ENCODE measurements at regions not wholly inside any gene's neighbourhood (a gene's known extent, or its start where the extent isn't known, plus 50 kb on each side); places are given as distances from the start of the nearest gene placed in this dataset.

GRCh38 chr2:234307322-234307961 is 189.4 kb downstream of the ARL4C start:
- no peak for DNase-seq (ENCODE audit: low read depth in 2 of 2)

GRCh38 chr2:234306426-234307173 is 190.3 kb downstream of the ARL4C start:
- DNase-seq (ENCODE audit: low read depth in 2 of 2), result no peak

GRCh38 chr2:234305846-234306245 is 191.0 kb downstream of the ARL4C start:
- no peak for DNase-seq (ENCODE audit: low read depth in 2 of 2)

DNA sequence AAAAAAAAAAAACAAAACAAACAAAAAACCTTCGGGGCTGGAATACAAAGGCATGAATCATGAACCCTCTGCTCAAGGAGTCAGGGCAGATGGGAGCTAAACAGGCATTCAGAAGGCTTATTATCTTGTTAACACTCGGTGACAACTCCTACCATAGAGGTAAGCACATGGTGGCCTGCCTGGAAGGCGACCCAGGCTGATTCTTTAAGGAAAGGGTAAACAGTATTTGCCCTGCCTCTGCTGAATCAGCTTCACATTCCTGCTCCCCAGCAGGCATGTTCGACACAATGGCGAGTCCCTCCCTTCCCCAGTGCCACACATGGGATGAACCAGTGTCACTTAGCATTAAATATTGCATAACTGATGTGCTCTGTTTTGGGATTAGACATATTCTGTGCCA is 191.9 kb downstream of the ARL4C start:
- no peak for DNase-seq (ENCODE audit: low read depth in 2 of 2)

- no peak for DNase-seq (ENCODE audit: low read depth in 2 of 2)
These were observed 194.3 kb downstream of the ARL4C start for GRCh38 chr2:234302664-234302991.

- no peak for DNase-seq (ENCODE audit: low read depth in 2 of 2)
These were observed 195.7 kb downstream of the ARL4C start for GRCh38 chr2:234300932-234301823.

GRCh38 chr2:234300391-234300925 is 196.4 kb downstream of the ARL4C start:
- no peak for DNase-seq (ENCODE audit: low read depth in 2 of 2)

DNA sequence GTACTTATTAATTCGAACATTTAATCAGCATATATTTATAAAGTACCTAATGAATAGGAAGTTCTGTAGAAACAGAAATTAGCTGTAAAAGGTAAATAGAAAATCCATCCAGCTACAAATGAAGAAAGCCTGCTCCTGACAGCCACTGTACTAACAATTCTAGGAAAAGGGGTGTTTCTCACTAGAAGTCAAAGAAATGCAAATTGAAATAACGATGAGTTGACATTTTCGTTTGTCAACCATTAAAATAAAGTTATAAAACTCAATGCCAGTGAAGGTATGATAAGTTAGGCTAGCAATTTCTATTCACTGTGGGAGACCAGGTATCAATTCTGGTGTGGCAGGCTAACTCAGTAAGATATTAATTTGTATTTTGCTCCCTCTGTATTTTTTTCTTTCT is 198.0 kb downstream of the ARL4C start:
- DNase-seq (ENCODE audit: low read depth in 2 of 2), result no peak

DNA sequence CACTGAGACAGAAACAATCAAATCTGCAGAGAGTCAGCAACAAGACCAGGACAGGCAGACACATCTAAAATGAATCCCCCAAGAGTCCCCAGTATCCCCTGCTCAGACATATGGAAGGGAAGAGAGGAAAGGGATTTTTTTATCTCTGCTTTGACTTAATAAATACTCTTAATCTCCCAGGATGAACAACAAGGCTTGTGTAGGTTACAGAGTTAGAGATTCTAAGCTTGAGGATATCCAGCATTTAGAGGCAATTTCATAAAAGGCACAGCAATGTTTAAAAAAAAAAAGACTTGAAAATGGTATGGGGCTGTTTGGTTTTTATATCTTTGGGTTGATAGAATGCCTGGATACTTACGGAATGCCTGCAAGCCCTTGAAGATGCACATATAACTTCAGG is 199.9 kb downstream of the ARL4C start:
- DNase-seq (ENCODE audit: low read depth in 2 of 2), result no peak

DNA sequence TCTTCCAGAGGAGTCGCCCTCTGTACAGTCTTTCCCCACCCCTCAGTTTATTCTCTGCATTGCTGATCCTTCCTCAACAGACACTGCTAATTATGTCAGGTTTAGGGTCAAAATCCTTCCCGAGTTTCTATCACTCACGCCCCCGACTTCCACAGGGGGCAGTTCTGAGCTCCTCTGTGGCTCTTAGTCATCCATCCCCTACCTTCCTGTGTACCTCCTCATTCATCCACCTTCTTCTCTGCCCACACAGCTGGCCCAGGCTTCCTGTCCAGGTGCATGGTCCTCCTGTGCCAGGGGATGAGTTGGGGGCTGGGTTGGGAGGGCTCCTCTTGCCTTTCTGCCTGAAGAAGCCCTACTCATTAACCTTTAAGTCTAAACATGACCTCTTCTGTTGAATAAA is 202.9 kb downstream of the ARL4C start:
- no peak for DNase-seq (ENCODE audit: low read depth in 2 of 2)

GRCh38 chr2:234292962-234293243 is 204.0 kb downstream of the ARL4C start:
- DNase-seq (ENCODE audit: low read depth in 2 of 2), result no peak

DNA sequence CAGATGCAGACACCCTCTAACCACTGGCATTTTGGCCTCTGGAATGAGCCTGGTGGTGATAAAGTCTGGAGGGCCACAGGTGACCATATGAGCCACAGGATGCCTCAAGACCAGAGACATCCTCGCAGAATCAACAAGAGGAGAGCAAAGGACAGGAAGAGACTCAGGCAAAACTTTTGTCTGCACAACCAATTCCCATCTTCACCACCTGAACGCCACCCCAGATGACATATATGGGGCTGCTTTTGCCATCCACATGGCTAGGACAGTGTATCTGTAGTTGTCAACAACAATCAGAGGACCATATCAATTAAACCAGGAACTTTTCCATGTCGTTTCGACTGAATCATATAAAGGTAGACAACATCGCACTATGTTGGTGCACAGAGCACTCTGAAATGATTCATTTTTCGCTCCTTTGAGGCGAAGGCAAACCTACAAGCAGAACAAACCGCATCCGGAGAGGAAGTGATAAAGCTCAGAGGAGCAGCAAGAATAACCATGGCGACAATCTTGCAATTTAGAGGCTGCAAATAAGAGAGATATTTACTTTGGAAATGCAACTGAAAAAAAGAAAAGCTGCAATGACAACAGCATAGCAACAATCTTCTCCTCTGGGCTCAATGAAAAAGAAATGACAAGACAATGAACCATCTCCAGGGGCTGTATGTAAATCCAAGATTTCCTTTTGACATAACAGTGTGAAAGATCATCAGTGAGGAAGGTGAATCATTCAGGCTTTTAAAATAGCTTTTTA is 204.5 kb downstream of the ARL4C start:
- DNase-seq (ENCODE audit: low read depth in 2 of 2), result peak in 1 of 2 donors; percentile 45

DNA sequence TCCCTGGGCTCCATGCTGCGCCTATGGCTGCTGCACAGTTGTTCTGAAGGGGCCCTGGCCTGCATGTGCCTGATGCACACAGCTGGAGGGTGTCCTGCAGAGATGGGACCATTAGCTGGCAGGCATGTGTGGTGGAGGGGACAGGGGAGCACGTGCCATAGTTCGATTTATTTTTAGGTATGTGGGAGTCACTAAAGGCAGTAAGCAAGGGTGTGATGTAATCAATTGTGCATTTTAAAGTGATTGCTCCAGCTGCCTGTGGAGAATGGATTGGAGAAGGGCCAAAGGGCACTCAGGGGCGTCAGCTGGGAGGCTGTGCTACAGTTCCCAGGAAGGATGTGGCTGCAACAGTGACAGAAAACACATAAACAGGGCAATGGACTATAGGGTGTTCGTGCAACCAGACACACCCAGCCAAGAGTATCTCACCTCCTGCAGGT is 205.1 kb downstream of the ARL4C start:
- DNase-seq (ENCODE audit: low read depth in 2 of 2), result no peak

DNA sequence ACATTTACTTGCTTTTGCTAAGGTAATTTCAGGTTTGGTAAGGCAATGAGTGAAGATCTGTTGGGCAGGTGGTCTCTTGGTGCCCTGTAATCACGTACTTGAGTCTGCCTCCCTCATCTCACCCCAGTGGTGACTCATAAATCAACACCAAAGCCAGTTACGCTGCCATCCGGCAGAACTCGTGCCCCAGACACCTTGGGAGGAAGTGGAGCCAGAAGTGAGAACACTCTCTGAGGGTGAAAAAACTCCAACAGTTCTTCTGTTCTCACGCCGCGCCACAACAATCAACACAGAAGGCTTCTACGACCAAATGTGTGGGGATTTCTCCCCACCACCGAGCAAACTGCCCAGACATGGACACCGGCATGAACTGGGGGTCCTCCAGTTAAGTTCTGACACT is 206.2 kb downstream of the ARL4C start:
- DNase-seq (ENCODE audit: low read depth in 2 of 2), result peak; percentile 62 to 70

DNA sequence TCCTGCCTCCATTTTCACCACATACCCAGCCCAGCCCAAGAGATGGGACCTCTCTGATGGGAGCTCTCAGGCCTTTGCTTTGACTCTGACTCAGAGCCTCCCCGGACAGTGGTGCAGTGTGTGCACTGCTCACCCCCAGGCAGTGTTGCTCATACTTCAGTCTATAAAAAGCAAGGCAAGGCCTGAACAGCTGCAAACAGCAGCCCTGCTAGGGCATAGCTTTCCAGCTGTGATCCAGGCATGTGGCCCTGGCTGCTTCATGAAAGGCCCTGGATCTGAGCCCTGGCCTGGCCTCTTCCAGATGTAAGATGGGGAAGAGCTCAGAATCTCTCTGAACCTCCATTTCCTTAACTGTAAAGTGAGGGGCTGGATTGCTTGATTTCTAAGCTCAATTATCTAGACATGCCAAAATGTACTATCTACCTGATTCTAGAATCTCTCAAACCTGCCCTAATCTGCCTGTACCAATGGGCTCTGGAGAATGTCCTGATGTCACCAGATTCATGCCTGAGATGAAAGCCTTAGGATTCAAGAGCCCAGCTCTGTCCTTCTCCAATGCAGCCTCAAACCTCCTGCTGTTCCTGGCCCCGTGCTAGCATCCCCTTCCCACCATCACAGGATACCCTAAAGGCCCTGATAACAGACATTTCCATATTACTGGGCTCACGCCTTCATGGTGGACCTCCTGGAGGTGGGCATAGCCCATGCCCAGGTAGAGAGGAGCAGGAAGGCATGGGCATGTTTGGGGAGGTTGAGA is 206.9 kb downstream of the ARL4C start:
- DNase-seq (ENCODE audit: low read depth in 2 of 2), result no peak

DNA sequence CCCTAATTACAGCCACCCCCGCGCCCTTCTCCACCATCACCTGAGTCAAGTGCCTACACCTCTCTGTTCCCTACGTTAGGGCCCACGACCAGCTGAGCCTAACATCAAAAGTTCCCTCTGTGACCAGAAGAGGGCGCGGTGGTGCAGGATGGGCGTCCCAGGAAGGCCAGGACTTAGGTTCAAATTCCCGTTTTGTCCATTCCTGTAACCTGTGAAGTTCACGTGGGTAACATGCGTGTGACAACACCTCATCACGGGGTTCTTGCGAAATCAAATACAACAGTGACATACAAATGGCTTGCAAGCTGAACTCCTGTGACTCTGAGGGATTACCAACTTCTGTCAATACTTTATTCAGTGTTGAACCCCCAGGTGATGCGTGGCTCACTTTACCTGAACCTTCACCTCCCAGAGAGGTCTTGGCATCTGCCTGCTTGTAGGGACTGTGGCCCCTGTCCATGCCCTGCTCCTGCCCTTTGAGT is 207.9 kb downstream of the ARL4C start:
- DNase-seq (ENCODE audit: low read depth in 2 of 2), result peak in 1 of 2 donors; percentile 41

GRCh38 chr2:234287650-234288049 is 209.2 kb downstream of the ARL4C start:
- DNase-seq (ENCODE audit: low read depth in 2 of 2), result no peak

- no peak for DNase-seq (ENCODE audit: low read depth in 2 of 2)
These were observed 209.9 kb downstream of the ARL4C start for GRCh38 chr2:234286956-234287355.

DNA sequence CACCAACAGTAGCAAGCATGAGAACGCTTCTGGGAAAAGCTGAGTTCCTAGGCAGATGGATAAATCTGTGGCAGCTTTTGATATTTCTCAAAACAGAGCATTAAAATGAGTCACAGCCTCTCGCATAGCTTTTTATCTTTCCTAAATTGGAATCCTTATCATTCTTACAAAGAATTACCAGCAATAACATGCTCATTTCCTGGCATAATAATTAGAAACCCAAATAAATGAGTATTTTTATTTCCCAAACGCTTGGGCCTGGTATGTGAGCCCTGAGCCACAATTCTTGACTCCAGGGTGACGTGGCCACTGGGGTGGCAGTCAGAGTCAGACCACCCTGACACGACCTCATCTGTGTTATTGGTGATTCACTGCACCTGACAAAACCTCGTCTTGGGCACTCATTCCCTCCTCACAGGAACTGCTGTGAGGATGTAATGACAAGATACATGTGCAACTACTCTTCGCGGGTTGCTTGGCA is 210.7 kb downstream of the ARL4C start:
- DNase-seq (ENCODE audit: low read depth in 2 of 2), result no peak

GRCh38 chr2:234285541-234285940 is 211.3 kb downstream of the ARL4C start:
- no peak for DNase-seq (ENCODE audit: low read depth in 2 of 2)

GRCh38 chr2:234279637-234280036 is 217.2 kb downstream of the ARL4C start:
- no peak for DNase-seq (ENCODE audit: low read depth in 2 of 2)
